SK-N-MC (cell line): ENCODE measurements at regions not wholly inside any gene's neighbourhood (a gene's known extent, or its start where the extent isn't known, plus 50 kb on each side); places are given as distances from the start of the nearest gene placed in this dataset.

Experiments used
- DNase-seq: peaks from one replicate; pipeline ENCODE4 v3.0.0-alpha.2; 2011; ENCODE audit warnings: low read depth, low spot score
- H3K27ac ChIP-seq: fragments of 200-600 bp; sonication (generic); 2 replicates; pipeline ENCODE4 v1.5.1; 2016; ENCODE audit warnings: mixed run types
- H3K36me3 ChIP-seq: fragments of 200-600 bp; sonication (generic); 2 replicates; pipeline ENCODE4 v1.6.1; 2017; ENCODE audit warnings: antibody characterized with exemption, low read length, mixed read lengths; ENCODE audit not compliant: insufficient read depth
- H3K4me3 ChIP-seq: fragments of 200-600 bp; sonication (generic); 2 replicates; pipeline ENCODE4 v1.5.1; 2016
- H3K9ac ChIP-seq: fragments of 200-600 bp; sonication (generic); 2 replicates; pipeline ENCODE4 v1.8.0; 2017; ENCODE audit warnings: mixed run types, mixed read lengths; ENCODE audit not compliant: insufficient read length
- H3K9me3 ChIP-seq: fragments of 200-600 bp; sonication (generic); 2 replicates; pipeline ENCODE4 v1.6.1; 2017; ENCODE audit warnings: low read depth, mild to moderate bottlenecking, antibody characterized with exemption, low read length, moderate library complexity, mixed read lengths
- EZH2 ChIP-seq: fragments of 200-600 bp; sonication (generic); IDR thresholded peaks from one replicate; pipeline ENCODE4 v1.6.1; 2017; ENCODE audit warnings: antibody characterized with exemption
- FOXP2 ChIP-seq: optimal IDR thresholded peaks from 2 replicates; pipeline ENCODE3; 2011; ENCODE audit warnings: mild to moderate bottlenecking, moderate library complexity; ENCODE audit not compliant: insufficient read depth; ENCODE audit errors: extremely low read length, control extremely low read depth
- POLR2AphosphoS5 ChIP-seq: IDR thresholded peaks from 2 replicates; pipeline ENCODE4 v1.6.1; 2012; ENCODE audit warnings: mild to moderate bottlenecking, low read depth, low read length, borderline replicate concordance

DNA sequence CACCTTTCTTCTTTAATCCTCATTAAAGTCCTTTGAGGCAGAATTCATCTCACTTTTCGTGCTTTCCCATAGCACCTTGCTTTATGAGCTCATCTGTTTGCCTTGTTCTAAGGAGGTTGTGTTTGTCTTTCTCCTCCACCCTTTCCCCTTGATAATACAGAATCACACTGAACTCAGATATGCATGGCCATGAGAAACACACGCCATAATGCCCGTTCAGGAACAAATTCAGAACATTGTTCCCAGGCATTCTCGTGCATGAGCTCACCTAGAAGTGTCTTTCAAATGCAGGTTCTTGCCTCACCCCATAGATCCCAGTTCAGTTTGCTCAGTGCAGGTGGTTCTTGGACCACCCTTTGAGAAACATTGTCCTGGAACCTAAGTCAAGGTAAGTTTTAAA lies 71.1 kb downstream of the TMEM114 start:
- TF ChIP-seq EZH2 (no peak), POLR2AphosphoS5 (no peak), FOXP2 (no peak)
- DNase-seq: no peak
- Histone ChIP-seq H3K9me3 (no peaks in the 10 kb centered on the region), H3K36me3 (no peaks in the 10 kb centered on the region), H3K9ac (no peak overlapping the region), H3K4me3 (no peak overlapping the region), H3K27ac (no peak overlapping the region)

GRCh38 chr16:8517280-8517679 lies 73.0 kb downstream of the TMEM114 start:
- Histone ChIP-seq H3K27ac (no peak overlapping the region), H3K36me3 (no peaks in the 10 kb centered on the region), H3K4me3 (no peak overlapping the region), H3K9ac (no peak overlapping the region), H3K9me3 (no peaks in the 10 kb centered on the region)
- DNase-seq: no peak
- TF ChIP-seq FOXP2 (no peak), EZH2 (no peak), POLR2AphosphoS5 (no peak)

- no peaks in the 10 kb centered on the region for H3K9me3 ChIP-seq
- no peak overlapping the region for H3K4me3 ChIP-seq
- no peak for TF ChIP-seq EZH2
- no peak for TF ChIP-seq POLR2AphosphoS5
- TF ChIP-seq FOXP2: no peak
- no peak for DNase-seq
- H3K27ac ChIP-seq: no peak overlapping the region
- no peak overlapping the region for H3K9ac ChIP-seq
- no peaks in the 10 kb centered on the region for H3K36me3 ChIP-seq
Observed at GRCh38 chr16:8516471-8516870, 73.8 kb downstream of the TMEM114 start.

- no peak for DNase-seq
- Histone ChIP-seq H3K36me3 (no peaks in the 10 kb centered on the region), H3K4me3 (no peak overlapping the region), H3K9me3 (no peaks in the 10 kb centered on the region), H3K27ac (no peak overlapping the region), H3K9ac (no peak overlapping the region)
- TF ChIP-seq POLR2AphosphoS5: no peak
- TF ChIP-seq FOXP2: no peak
- TF ChIP-seq EZH2: no peak
Observed at GRCh38 chr16:8512941-8513624, 77.2 kb downstream of the TMEM114 start.

- no peak overlapping the region for H3K27ac ChIP-seq
- no peak for DNase-seq
- no peaks in the 10 kb centered on the region for H3K9me3 ChIP-seq
- no peaks in the 10 kb centered on the region for H3K36me3 ChIP-seq
- no peak for TF ChIP-seq POLR2AphosphoS5
- TF ChIP-seq EZH2: no peak
- no peak for TF ChIP-seq FOXP2
- no peak overlapping the region for H3K4me3 ChIP-seq
- H3K9ac ChIP-seq: no peak overlapping the region
Observed at GRCh38 chr16:8511464-8511863, 78.8 kb downstream of the TMEM114 start.

GRCh38 chr16:8510160-8510559 lies 80.2 kb downstream of the TMEM114 start:
- no peak overlapping the region for H3K4me3 ChIP-seq
- H3K9me3 ChIP-seq: no peaks in the 10 kb centered on the region
- no peak overlapping the region for H3K9ac ChIP-seq
- TF ChIP-seq POLR2AphosphoS5 (no peak), FOXP2 (no peak), EZH2 (no peak)
- no peak overlapping the region for H3K27ac ChIP-seq
- no peaks in the 10 kb centered on the region for H3K36me3 ChIP-seq
- no peak for DNase-seq

DNA sequence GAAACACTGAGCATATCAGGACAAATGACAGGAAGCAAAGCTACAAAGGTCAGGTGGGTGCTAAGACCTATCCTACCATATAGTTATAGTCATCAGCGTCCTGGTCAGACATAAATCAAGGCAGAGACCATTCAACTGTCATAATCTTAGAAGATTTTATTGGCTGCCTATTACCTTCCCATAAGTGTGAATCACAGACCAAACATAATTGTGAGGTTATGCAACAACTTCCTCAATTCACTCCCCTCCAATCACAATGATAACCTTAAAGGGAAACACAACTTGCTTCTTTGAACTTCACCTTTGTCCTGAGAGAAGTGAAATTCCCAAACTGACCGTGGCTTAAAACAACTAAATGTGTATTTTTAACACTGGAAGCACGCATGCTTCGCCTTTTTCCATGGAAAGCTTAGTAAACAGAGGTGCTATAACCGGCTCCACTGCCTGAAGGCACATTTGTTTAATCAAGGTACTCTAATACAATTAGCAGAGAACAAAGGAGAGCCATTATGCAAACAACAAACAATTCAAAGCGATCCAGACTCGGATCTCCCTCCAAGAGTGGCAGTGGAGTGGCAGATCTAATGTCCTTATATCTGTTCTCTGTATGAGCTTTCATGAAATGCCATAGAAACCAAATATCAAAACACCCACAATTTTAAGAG lies 84.9 kb downstream of the TMEM114 start:
- Histone ChIP-seq H3K27ac (no peak overlapping the region), H3K4me3 (no peak overlapping the region), H3K9ac (no peak overlapping the region), H3K9me3 (no peaks in the 10 kb centered on the region), H3K36me3 (no peaks in the 10 kb centered on the region)
- no peak for TF ChIP-seq POLR2AphosphoS5
- no peak for TF ChIP-seq FOXP2
- no peak for TF ChIP-seq EZH2
- no peak for DNase-seq

- H3K9ac ChIP-seq: no peak overlapping the region
- H3K27ac ChIP-seq: no peak overlapping the region
- no peaks in the 10 kb centered on the region for H3K36me3 ChIP-seq
- H3K4me3 ChIP-seq: no peak overlapping the region
- H3K9me3 ChIP-seq: no peaks in the 10 kb centered on the region
- DNase-seq: no peak
- TF ChIP-seq POLR2AphosphoS5 (no peak), FOXP2 (no peak), EZH2 (no peak)
Observed at GRCh38 chr16:8502446-8502845, 87.9 kb downstream of the TMEM114 start.
